ENCODE measurements at regions not wholly inside any gene's neighbourhood (a gene's known extent, or its start where the extent isn't known, plus 50 kb on each side); places are given as distances from the start of the nearest gene placed in this dataset.
"Not testable (repeated sequence)": the region's sequence is repeated elsewhere in the genome, so short reads cannot be mapped to it uniquely, and the experiment has no call there.

GRCh38 chr5:106080535-106080934 is 1590.2 kb downstream of the EFNA5 start:
- no peak for DNase-seq

- no peak for DNase-seq
Observed at GRCh38 chr5:106076655-106077054, 1594.1 kb downstream of the EFNA5 start.

- DNase-seq, result no peak
Observed at GRCh38 chr5:106072208-106072607, 1598.5 kb downstream of the EFNA5 start.

- no peak for DNase-seq
Observed at GRCh38 chr5:106047341-106047740, 1623.4 kb downstream of the EFNA5 start.

- not testable (repeated sequence) for DNase-seq
Observed at GRCh38 chr5:106032069-106032468, 1638.7 kb downstream of the EFNA5 start.

GRCh38 chr5:106028314-106028713 is 1642.4 kb downstream of the EFNA5 start:
- DNase-seq, result no peak

- DNase-seq, result no peak
Observed at GRCh38 chr5:106020894-106021293, 1649.8 kb downstream of the EFNA5 start.

- DNase-seq, result no peak
Observed at GRCh38 chr5:106019261-106019660, 1651.5 kb downstream of the EFNA5 start.

GRCh38 chr5:106017243-106017857 is 1653.4 kb downstream of the EFNA5 start:
- no peak for DNase-seq

GRCh38 chr5:106014262-106014661 is 1656.5 kb downstream of the EFNA5 start:
- DNase-seq, result no peak

- DNase-seq, result no peak
Observed at GRCh38 chr5:106006242-106006641, 1664.5 kb downstream of the EFNA5 start.

GRCh38 chr5:105998991-105999390 is 1671.7 kb downstream of the EFNA5 start:
- not testable (repeated sequence) for DNase-seq

GRCh38 chr5:105993027-105993426 is 1677.7 kb downstream of the EFNA5 start:
- DNase-seq, result no peak

GRCh38 chr5:105982526-105982925 is 1688.2 kb downstream of the EFNA5 start:
- DNase-seq, result no peak

- no peak for DNase-seq
Observed at GRCh38 chr5:105978011-105978410, 1692.7 kb downstream of the EFNA5 start.

GRCh38 chr5:105977163-105977562 is 1693.6 kb downstream of the EFNA5 start:
- DNase-seq, result no peak

GRCh38 chr5:105970919-105971318 is 1699.8 kb downstream of the EFNA5 start:
- no peak for DNase-seq

- DNase-seq, result no peak
Observed at GRCh38 chr5:105968981-105969380, 1701.8 kb downstream of the EFNA5 start.

GRCh38 chr5:105963696-105964255 is 1707.0 kb downstream of the EFNA5 start:
- DNase-seq, result no peak

- DNase-seq, result no peak
Observed at GRCh38 chr5:105961572-105961971, 1709.2 kb downstream of the EFNA5 start.

GRCh38 chr5:105956456-105957196 is 1714.1 kb downstream of the EFNA5 start:
- DNase-seq, result no peak

GRCh38 chr5:105954341-105954740 is 1716.4 kb downstream of the EFNA5 start:
- DNase-seq, result no peak

- DNase-seq, result no peak
Observed at GRCh38 chr5:105953616-105954015, 1717.1 kb downstream of the EFNA5 start.

GRCh38 chr5:105952875-105953274 is 1717.9 kb downstream of the EFNA5 start:
- DNase-seq, result no peak

Measured in stimulated activated CD4-positive, alpha-beta T cell treated with anti-CD3 and anti-CD28 coated beads, Interleukin-2, amount 100 ng/mL, for 24 hours (primary cell).